ENCODE measurements at regions not wholly inside any gene's neighbourhood (a gene's known extent, or its start where the extent isn't known, plus 50 kb on each side); places are given as distances from the start of the nearest gene placed in this dataset.
A peak's percentile ranks its signal among the peaks of the same experiment; 100 is the strongest.

GRCh38 chr4:34202154-34202553 lies 2042.2 kb downstream of the ARAP2 start:
- intact Hi-C loops (cut with DNase I) = no loop called here
- DNase-seq = no peak

- intact Hi-C loops (cut with DNase I) = no loop called here
- DNase-seq = no peak
Observed at GRCh38 chr4:34220601-34221000, 2023.7 kb downstream of the ARAP2 start.

DNA sequence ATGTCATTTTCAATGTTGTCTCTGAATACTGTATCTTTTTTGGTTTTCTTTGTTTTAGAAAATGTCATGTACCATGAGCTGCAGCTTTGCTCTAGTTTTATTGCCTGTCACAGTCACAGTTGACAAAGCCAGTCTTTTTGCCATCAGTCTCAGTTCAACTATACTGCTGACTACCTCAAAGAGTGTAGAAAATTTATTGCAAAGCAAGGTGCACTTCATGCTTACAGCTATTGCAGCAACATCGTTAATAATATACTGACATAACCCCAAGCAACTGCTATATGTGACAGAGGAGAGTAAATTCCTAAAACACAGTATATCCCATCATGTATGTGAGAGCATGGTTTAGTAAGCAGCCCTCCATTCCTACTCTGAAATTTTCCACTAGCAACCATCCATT lies 2022.3 kb downstream of the ARAP2 start:
- peak in 6 of 42 donors; percentile 5 to 41 (median 8) for DNase-seq
- intact Hi-C loops (cut with DNase I) = no loop called here

GRCh38 chr4:34236118-34236517 lies 2008.2 kb downstream of the ARAP2 start:
- intact Hi-C loops (cut with DNase I) = no loop called here
- DNase-seq = no peak

DNA sequence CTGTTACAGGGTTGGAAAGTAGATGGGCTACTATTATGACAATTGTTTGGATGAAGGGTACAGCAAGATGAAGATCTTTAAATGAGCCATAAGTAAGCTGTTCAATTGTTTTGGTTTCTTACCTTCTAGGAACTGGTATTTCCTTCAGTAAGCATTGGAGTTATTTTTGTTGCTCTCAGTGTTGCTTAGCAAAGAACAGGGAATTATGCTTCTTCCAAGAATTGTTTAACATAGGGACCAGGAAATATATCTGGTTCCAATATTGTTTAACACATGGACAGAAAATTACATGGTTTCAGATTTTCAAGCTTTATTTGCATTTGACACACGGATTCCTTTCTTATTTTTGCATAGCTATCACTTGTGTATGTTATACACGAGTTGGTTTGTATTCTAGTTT lies 1999.0 kb downstream of the ARAP2 start:
- intact Hi-C loops (cut with DNase I) = no loop called here
- no peak for DNase-seq

GRCh38 chr4:34250562-34250961 lies 1993.8 kb downstream of the ARAP2 start:
- DNase-seq = no peak
- intact Hi-C loops (cut with DNase I) = no loop called here

DNA sequence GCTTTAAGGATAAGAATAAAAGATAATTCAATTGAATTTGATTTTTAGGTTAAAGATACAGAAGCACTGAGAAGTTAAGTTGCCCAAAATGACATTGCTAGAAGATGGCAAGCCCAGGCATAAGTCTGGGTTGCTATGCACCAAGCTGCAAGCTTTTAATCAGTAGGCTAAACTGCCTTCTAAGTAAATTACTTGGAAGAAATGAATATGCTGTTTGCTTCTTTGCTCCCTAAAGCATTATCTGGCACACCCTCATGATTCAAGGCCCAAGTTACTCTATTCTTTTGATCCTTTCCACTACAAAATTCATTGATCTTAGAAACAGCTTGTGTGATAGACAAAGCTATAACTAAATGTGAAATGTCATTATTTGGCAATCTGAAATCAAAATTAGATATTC lies 1991.1 kb downstream of the ARAP2 start:
- intact Hi-C loops (cut with DNase I) = no loop called here
- no peak for DNase-seq

DNA sequence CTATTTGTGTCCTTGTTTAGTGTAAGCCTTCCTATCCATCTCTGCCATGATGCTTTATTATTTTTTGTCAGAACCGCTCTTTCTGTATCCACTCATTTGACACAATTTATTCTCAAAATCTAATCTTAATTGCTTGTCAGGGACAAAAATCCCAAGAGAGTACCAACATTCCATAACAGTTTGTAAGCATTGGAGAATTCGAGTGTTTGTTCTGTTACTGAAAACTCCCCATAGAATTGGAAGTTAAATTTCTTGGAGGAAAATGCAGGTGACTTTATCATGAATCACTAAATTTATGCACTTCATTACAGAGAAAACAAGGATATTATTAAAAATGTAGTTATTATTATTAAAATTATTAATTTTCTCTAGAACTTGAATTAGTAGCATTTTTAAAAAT lies 1986.1 kb downstream of the ARAP2 start:
- intact Hi-C loops (cut with DNase I) = no loop called here
- no peak for DNase-seq

- no peak for DNase-seq
- intact Hi-C loops (cut with DNase I) = no loop called here
Observed at GRCh38 chr4:34261799-34262314, 1982.5 kb downstream of the ARAP2 start.

DNA sequence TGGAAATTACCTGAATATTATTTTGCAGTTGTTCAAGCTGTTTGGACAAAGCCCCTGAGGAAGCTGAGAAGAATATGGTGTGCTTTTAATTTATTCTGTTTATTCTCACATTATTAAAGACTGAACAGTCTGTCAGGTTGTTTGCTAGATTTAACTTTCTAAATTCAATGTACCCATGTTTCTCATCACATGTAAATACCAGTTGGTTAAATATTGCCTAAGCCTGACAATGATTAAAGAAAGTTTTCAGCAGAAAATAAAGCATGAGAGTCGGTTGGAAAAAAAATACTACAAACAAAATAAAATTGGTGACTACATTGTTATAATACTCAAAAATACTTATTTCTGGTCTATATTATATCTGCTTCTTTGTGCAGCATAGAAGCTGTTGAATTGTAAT lies 1974.7 kb downstream of the ARAP2 start:
- intact Hi-C loops (cut with DNase I) = no loop called here
- DNase-seq = no peak

- intact Hi-C loops (cut with DNase I) = no loop called here
- no peak for DNase-seq
Observed at GRCh38 chr4:34271479-34272355, 1972.6 kb downstream of the ARAP2 start.

GRCh38 chr4:34279011-34279410 lies 1965.3 kb downstream of the ARAP2 start:
- intact Hi-C loops (cut with DNase I) = no loop called here
- no peak for DNase-seq

DNA sequence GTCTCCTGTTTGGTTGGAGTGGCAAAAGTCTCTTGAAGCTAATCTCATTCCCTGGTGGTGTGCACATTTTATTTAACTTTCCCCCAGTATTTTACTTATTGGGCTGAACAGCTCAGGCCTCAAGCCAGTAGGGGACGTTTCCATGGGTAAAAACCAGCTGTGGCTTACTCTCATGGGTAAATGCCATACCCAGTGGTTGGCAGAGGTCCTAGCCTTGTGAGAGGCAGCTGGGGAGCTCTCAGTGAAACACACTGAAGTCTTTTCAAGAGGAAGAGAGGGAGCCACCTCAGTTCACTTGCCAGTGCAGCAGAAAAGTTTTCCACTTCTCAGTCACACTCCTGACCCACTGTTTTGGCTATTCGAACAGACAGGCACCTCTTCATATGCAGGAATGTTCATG lies 1964.2 kb downstream of the ARAP2 start:
- intact Hi-C loops (cut with DNase I) = no loop called here

GRCh38 chr4:34281826-34282225 lies 1962.5 kb downstream of the ARAP2 start:
- DNase-seq = no peak
- intact Hi-C loops (cut with DNase I) = no loop called here

More for the DNA sequence above, 1964.2 kb downstream of the ARAP2 start:
- DNase-seq = no peak

DNA sequence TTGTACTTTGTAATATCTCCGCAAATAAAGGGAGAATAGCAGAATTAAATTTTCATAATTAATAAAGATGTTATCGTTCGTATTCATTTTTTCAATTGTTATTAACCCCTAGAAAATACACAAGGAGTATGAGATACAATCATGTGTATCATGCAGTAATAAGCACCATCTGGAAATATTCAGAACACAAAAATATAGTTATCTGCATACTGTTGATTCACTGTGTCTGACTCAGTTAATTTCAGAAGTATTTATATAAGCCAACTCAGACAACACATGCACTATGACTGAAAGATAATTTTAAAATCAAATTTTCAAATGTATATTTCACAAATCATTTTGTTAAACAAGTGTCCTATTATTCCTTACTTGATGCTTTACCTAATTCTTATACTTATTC lies 1954.8 kb downstream of the ARAP2 start:
- intact Hi-C loops (cut with DNase I) = no loop called here
- no peak for DNase-seq

DNA sequence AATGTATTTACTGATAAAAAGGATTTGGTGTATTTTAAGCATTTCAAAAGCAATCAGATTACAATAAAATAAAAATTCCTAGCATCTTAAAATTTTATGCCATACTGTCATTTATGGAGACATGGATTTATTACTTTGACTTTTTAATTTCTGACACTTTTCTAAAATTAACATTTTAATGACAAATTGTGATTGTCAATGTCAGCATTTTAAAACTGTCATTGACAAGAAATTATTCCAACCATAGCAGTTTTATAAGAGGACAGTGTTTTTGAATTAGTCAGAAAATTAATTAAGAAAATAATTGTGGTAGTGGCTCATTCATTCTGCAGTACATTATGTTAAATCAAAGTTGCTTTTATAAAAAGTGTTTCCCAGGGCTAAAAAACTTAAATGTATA lies 1954.4 kb downstream of the ARAP2 start:
- intact Hi-C loops (cut with DNase I) = no loop called here
- DNase-seq = no peak

- no peak for DNase-seq
- intact Hi-C loops (cut with DNase I) = no loop called here
Observed at GRCh38 chr4:34293459-34293858, 1950.9 kb downstream of the ARAP2 start.

GRCh38 chr4:34309383-34309906 lies 1934.9 kb downstream of the ARAP2 start:
- DNase-seq = no peak
- intact Hi-C loops (cut with DNase I) = no loop called here

DNA sequence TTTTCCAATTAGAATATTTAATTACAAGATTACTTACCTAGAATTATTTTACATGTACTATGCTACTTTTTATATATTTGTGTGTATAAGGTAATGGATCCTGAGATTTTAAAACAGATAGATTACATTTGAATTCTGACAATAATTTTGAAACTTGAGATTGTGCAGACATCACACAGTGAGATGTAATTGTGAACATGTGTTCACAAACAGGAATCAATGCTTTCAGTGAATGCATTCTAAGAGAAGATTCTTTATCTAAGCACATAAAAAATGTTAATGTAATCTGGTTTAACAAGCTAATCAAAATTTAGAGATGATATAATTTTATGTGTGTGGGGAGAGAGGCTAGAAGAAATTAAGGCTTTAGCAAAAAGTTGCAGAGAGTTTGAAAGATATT lies 1925.5 kb downstream of the ARAP2 start:
- intact Hi-C loops (cut with DNase I) = no loop called here
- no peak for DNase-seq

DNA sequence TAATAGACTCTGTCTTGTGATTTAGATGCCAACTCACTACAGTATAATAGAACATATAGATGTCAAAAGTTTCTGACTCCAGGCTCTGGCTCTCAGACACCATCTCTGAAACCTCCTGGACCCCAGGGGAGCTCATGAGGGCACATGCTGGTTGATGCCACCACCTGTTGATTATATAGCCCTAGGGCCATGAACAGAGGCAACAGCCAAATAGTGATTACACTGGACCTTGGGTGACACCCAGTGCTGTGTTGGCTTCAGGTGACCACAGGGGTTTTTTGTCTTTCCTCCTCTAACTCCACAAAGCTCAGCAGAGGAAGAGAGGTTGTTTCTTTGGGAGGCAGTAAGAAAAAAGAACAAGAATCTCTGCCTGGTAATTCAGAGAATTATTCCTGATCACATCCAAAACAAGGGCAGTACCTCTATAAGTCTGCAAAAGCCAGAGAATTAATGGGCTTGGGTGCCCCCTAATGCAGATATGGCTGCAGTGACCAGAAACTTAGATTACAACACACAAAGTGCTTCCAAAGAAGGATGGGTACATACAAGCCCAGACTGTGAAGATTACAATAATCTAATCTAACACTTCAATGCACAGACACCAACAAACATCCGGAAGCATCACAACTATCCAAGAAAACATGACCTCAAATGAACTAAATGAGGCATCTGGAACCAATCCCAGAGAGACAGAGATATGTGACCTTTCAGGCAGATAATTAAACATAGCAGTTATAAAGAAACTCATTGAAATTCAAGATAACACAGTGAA lies 1920.6 kb downstream of the ARAP2 start:
- no peak for DNase-seq
- intact Hi-C loops (cut with DNase I) = no loop called here
